SIG-M5 (cell line): ENCODE measurements at regions not wholly inside any gene's neighbourhood (a gene's known extent, or its start where the extent isn't known, plus 50 kb on each side); places are given as distances from the start of the nearest gene placed in this dataset.
"Not testable (repeated sequence)": the region's sequence is repeated elsewhere in the genome, so short reads cannot be mapped to it uniquely, and the experiment has no call there.

Experiments used
- DNase-seq: peaks from one replicate; lab custom pipeline; 2025; lab: John Stamatoyannopoulos, UW

GRCh38 chr4:170801771-170802170 lies 712.0 kb upstream of the AADAT start:
- no peak for DNase-seq

GRCh38 chr4:170794525-170794924 lies 704.8 kb upstream of the AADAT start:
- no peak for DNase-seq

- not testable (repeated sequence) for DNase-seq
These were observed 698.8 kb upstream of the AADAT start for GRCh38 chr4:170788540-170789051.

- DNase-seq = no peak
These were observed 687.9 kb upstream of the AADAT start for GRCh38 chr4:170777663-170778062.

GRCh38 chr4:170776983-170777382 lies 687.2 kb upstream of the AADAT start:
- DNase-seq = no peak

GRCh38 chr4:170775851-170776250 lies 686.1 kb upstream of the AADAT start:
- no peak for DNase-seq

- no peak for DNase-seq
These were observed 684.0 kb upstream of the AADAT start for GRCh38 chr4:170773709-170774273.

GRCh38 chr4:170772429-170772828 lies 682.7 kb upstream of the AADAT start:
- no peak for DNase-seq

- no peak for DNase-seq
These were observed 680.9 kb upstream of the AADAT start for GRCh38 chr4:170770664-170771063.

GRCh38 chr4:170769862-170770261 lies 680.1 kb upstream of the AADAT start:
- no peak for DNase-seq

- no peak for DNase-seq
These were observed 669.2 kb upstream of the AADAT start for GRCh38 chr4:170758988-170759387.

- no peak for DNase-seq
These were observed 660.8 kb upstream of the AADAT start for GRCh38 chr4:170750519-170750918.

GRCh38 chr4:170748975-170749374 lies 659.2 kb upstream of the AADAT start:
- no peak for DNase-seq

- DNase-seq = no peak
These were observed 653.9 kb upstream of the AADAT start for GRCh38 chr4:170743633-170744032.

GRCh38 chr4:170741856-170742255 lies 652.1 kb upstream of the AADAT start:
- no peak for DNase-seq

GRCh38 chr4:170736710-170737109 lies 647.0 kb upstream of the AADAT start:
- no peak for DNase-seq

GRCh38 chr4:170729897-170730296 lies 640.1 kb upstream of the AADAT start:
- no peak for DNase-seq

GRCh38 chr4:170729236-170729635 lies 639.5 kb upstream of the AADAT start:
- DNase-seq = no peak

- DNase-seq = no peak
These were observed 634.4 kb upstream of the AADAT start for GRCh38 chr4:170724191-170724590.

GRCh38 chr4:170723171-170723570 lies 633.4 kb upstream of the AADAT start:
- DNase-seq = no peak

- DNase-seq = no peak
These were observed 632.1 kb upstream of the AADAT start for GRCh38 chr4:170721812-170722373.

- DNase-seq = no peak
These were observed 627.1 kb upstream of the AADAT start for GRCh38 chr4:170716868-170717267.

GRCh38 chr4:170705907-170706306 lies 616.2 kb upstream of the AADAT start:
- no peak for DNase-seq

GRCh38 chr4:170700064-170700463 lies 610.3 kb upstream of the AADAT start:
- no peak for DNase-seq
